Endothelial cell (in vitro differentiated cells): ENCODE measurements at regions not wholly inside any gene's neighbourhood (a gene's known extent, or its start where the extent isn't known, plus 50 kb on each side); places are given as distances from the start of the nearest gene placed in this dataset.

ENCODE experiments used
- DNase-seq: peaks from one replicate; pipeline ENCODE4 v3.0.0; 2021; ENCODE audit warnings: low spot score
- H3K27ac Mint-ChIP-seq: one replicate; pipeline ENCODE4 v1.8.0; 2021; ENCODE audit warnings: mixed read lengths, inconsistent platforms; ENCODE audit not compliant: unreplicated experiment
- H3K27me3 Mint-ChIP-seq: one replicate; pipeline ENCODE4 v1.8.0; 2021; ENCODE audit warnings: mild to moderate bottlenecking, moderate library complexity, mixed read lengths, inconsistent platforms; ENCODE audit not compliant: unreplicated experiment
- H3K36me3 Mint-ChIP-seq: one replicate; pipeline ENCODE4 v1.8.0; 2021; ENCODE audit warnings: mild to moderate bottlenecking, low read depth, mixed read lengths, inconsistent platforms; ENCODE audit not compliant: unreplicated experiment
- H3K4me1 Mint-ChIP-seq: one replicate; pipeline ENCODE4 v1.8.0; 2021; ENCODE audit warnings: mild to moderate bottlenecking, mixed read lengths, inconsistent platforms; ENCODE audit not compliant: unreplicated experiment
- H3K4me3 Mint-ChIP-seq: one replicate; pipeline ENCODE4 v1.8.0; 2021; ENCODE audit warnings: mild to moderate bottlenecking, mixed read lengths, inconsistent platforms; ENCODE audit not compliant: unreplicated experiment
- H3K9me3 Mint-ChIP-seq: one replicate; pipeline ENCODE4 v1.8.0; 2021; ENCODE audit warnings: mixed read lengths, inconsistent platforms; ENCODE audit not compliant: unreplicated experiment
- CTCF ChIP-seq: fragments of 200-600 bp; sonication (generic); IDR thresholded peaks from one replicate; pipeline ENCODE4 v1.5.0; 2021; ENCODE audit warnings: antibody characterized with exemption; ENCODE audit not compliant: unreplicated experiment

GRCh38 chr18:43870626-43871025, 593.3 kb upstream of the SYT4 start:
- Mint-ChIP-seq H3K4me1 (no peaks in the 10 kb centered on the region), H3K4me3 (no peak overlapping the region), H3K27ac (no peak overlapping the region), H3K9me3 (no peaks in the 10 kb centered on the region), H3K27me3 (no peaks in the 10 kb centered on the region), H3K36me3 (no peaks in the 10 kb centered on the region)
- no peak for DNase-seq
- no peak for TF ChIP-seq CTCF

GRCh38 chr18:43875511-43875910, 598.2 kb upstream of the SYT4 start:
- Mint-ChIP-seq H3K36me3 (no peaks in the 10 kb centered on the region), H3K4me1 (no peaks in the 10 kb centered on the region), H3K9me3 (no peaks in the 10 kb centered on the region), H3K27me3 (no peaks in the 10 kb centered on the region), H3K4me3 (no peak overlapping the region), H3K27ac (no peak overlapping the region)
- no peak for DNase-seq
- TF ChIP-seq CTCF: no peak

GRCh38 chr18:43876286-43876685, 599.0 kb upstream of the SYT4 start:
- no peak for TF ChIP-seq CTCF
- no peak for DNase-seq
- no peaks in the 10 kb centered on the region for H3K4me1 Mint-ChIP-seq
- H3K27ac Mint-ChIP-seq: no peak overlapping the region
- H3K4me3 Mint-ChIP-seq: no peak overlapping the region
- H3K9me3 Mint-ChIP-seq: no peaks in the 10 kb centered on the region
- no peaks in the 10 kb centered on the region for H3K27me3 Mint-ChIP-seq
- H3K36me3 Mint-ChIP-seq: no peaks in the 10 kb centered on the region

GRCh38 chr18:43876748-43877147, 599.5 kb upstream of the SYT4 start:
- no peaks in the 10 kb centered on the region for H3K4me1 Mint-ChIP-seq
- H3K4me3 Mint-ChIP-seq: no peak overlapping the region
- no peaks in the 10 kb centered on the region for H3K9me3 Mint-ChIP-seq
- DNase-seq: no peak
- no peaks in the 10 kb centered on the region for H3K36me3 Mint-ChIP-seq
- no peak for TF ChIP-seq CTCF
- H3K27ac Mint-ChIP-seq: no peak overlapping the region
- no peaks in the 10 kb centered on the region for H3K27me3 Mint-ChIP-seq

- Mint-ChIP-seq H3K9me3 (no peaks in the 10 kb centered on the region), H3K27me3 (no peaks in the 10 kb centered on the region), H3K4me1 (no peaks in the 10 kb centered on the region), H3K36me3 (no peaks in the 10 kb centered on the region), H3K4me3 (no peak overlapping the region), H3K27ac (no peak overlapping the region)
- TF ChIP-seq CTCF: no peak
- no peak for DNase-seq
Observed at GRCh38 chr18:43877616-43878321, 600.5 kb upstream of the SYT4 start.
